ENCODE measurements at regions not wholly inside any gene's neighbourhood (a gene's known extent, or its start where the extent isn't known, plus 50 kb on each side); places are given as distances from the start of the nearest gene placed in this dataset.

GRCh38 chr5:60374409-60374808 lies 325.6 kb downstream of the DEPDC1B start:
- DNase-seq (ENCODE audit: low spot score in 2 of 2): no peak
- Histone ChIP-seq H3K36me3 (no peaks in the 10 kb centered on the region), H3K4me1 (no peaks in the 10 kb centered on the region), H3K4me3 (no peak overlapping the region), H3K27ac (no peak overlapping the region), H3K27me3 (no peaks in the 10 kb centered on the region), H3K9me3 (no peaks in the 10 kb centered on the region)
- 79% methylated on average over 5 of the region's 5 CpGs for WGBS
- TF ChIP-seq CTCF (IDR thresholded peaks at IDR 0.05): no peak

- Histone ChIP-seq H3K4me1 (no peaks in the 10 kb centered on the region), H3K4me3 (no peak overlapping the region), H3K27me3 (no peaks in the 10 kb centered on the region), H3K36me3 (no peaks in the 10 kb centered on the region), H3K9me3 (no peaks in the 10 kb centered on the region), H3K27ac (no peak overlapping the region)
- WGBS: 86% methylated on average over 7 of the region's 7 CpGs
- no peak for DNase-seq (ENCODE audit: low spot score in 2 of 2)
- no peak for TF ChIP-seq CTCF (IDR thresholded peaks at IDR 0.05)
- TF ChIP-seq POLR2AphosphoS5 (IDR thresholded peaks at IDR 0.05): no peak
- no peak for TF ChIP-seq EP300 (IDR thresholded peaks at IDR 0.05)
- no peak for TF ChIP-seq POLR2A (IDR thresholded peaks at IDR 0.05)
Measured at GRCh38 chr5:60372786-60373185, 327.2 kb downstream of the DEPDC1B start.

- 91% methylated on average over 7 of the region's 7 CpGs for WGBS
- Histone ChIP-seq H3K9me3 (no peaks in the 10 kb centered on the region), H3K27me3 (no peaks in the 10 kb centered on the region), H3K4me1 (no peaks in the 10 kb centered on the region), H3K4me3 (no peak overlapping the region), H3K27ac (no peak overlapping the region), H3K36me3 (no peaks in the 10 kb centered on the region)
- DNase-seq (ENCODE audit: low spot score in 2 of 2): no peak
- TF ChIP-seq POLR2AphosphoS5 (IDR thresholded peaks at IDR 0.05): no peak
- TF ChIP-seq CTCF (IDR thresholded peaks at IDR 0.05): no peak
- TF ChIP-seq POLR2A (IDR thresholded peaks at IDR 0.05): no peak
- TF ChIP-seq EP300 (IDR thresholded peaks at IDR 0.05): no peak
Measured at GRCh38 chr5:60371065-60371464, 328.9 kb downstream of the DEPDC1B start.

- no peak overlapping the region for H3K27ac ChIP-seq
- DNase-seq (ENCODE audit: low spot score in 2 of 2): no peak
- 85% methylated on average over 5 of the region's 5 CpGs for WGBS
- TF ChIP-seq EP300 (IDR thresholded peaks at IDR 0.05): no peak
- no peak for TF ChIP-seq POLR2A (IDR thresholded peaks at IDR 0.05)
- TF ChIP-seq CTCF (IDR thresholded peaks at IDR 0.05): no peak
- no peak for TF ChIP-seq POLR2AphosphoS5 (IDR thresholded peaks at IDR 0.05)
- no peak overlapping the region for H3K4me3 ChIP-seq
- H3K36me3 ChIP-seq: no peaks in the 10 kb centered on the region
- H3K9me3 ChIP-seq: no peaks in the 10 kb centered on the region
- no peaks in the 10 kb centered on the region for H3K27me3 ChIP-seq
- no peaks in the 10 kb centered on the region for H3K4me1 ChIP-seq
Measured at GRCh38 chr5:60370508-60370907, 329.5 kb downstream of the DEPDC1B start.

GRCh38 chr5:60369391-60369790 lies 330.6 kb downstream of the DEPDC1B start:
- Histone ChIP-seq H3K4me3 (no peak overlapping the region), H3K9me3 (no peaks in the 10 kb centered on the region), H3K36me3 (no peaks in the 10 kb centered on the region), H3K27me3 (no peaks in the 10 kb centered on the region), H3K27ac (no peak overlapping the region), H3K4me1 (no peaks in the 10 kb centered on the region)
- TF ChIP-seq CTCF (IDR thresholded peaks at IDR 0.05): no peak
- no peak for TF ChIP-seq POLR2AphosphoS5 (IDR thresholded peaks at IDR 0.05)
- no peak for TF ChIP-seq EP300 (IDR thresholded peaks at IDR 0.05)
- no peak for TF ChIP-seq POLR2A (IDR thresholded peaks at IDR 0.05)
- DNase-seq (ENCODE audit: low spot score in 2 of 2): no peak
- WGBS: 95% methylated on average over 4 of the region's 4 CpGs

Data from suprapubic skin (tissue), 4 donors.